PFSK-1 (cell line): ENCODE measurements at regions not wholly inside any gene's neighbourhood (a gene's known extent, or its start where the extent isn't known, plus 50 kb on each side); places are given as distances from the start of the nearest gene placed in this dataset.

Experiments
- FOXP2 ChIP-seq: optimal IDR thresholded peaks from 2 replicates; pipeline ENCODE3; 2011; ENCODE audit warnings: borderline replicate concordance, control low read depth, inconsistent platforms; ENCODE audit not compliant: insufficient read depth; ENCODE audit errors: extremely low read length, extremely low read depth
- POLR2AphosphoS5 ChIP-seq: IDR thresholded peaks from 2 replicates; pipeline ENCODE4 v1.6.1; 2012; ENCODE audit warnings: low read depth, mild to moderate bottlenecking, control low read depth, low read length, moderate library complexity
- SIN3A ChIP-seq: IDR thresholded peaks from 2 replicates; pipeline ENCODE4 v1.6.1; 2012; ENCODE audit warnings: mild to moderate bottlenecking, low read length, moderate library complexity, borderline replicate concordance; ENCODE audit not compliant: insufficient read depth
- TAF1 ChIP-seq: IDR thresholded peaks from 2 replicates; pipeline ENCODE4 v1.6.1; 2012; ENCODE audit warnings: low read length, control low read depth, borderline replicate concordance; ENCODE audit not compliant: insufficient read depth
- TF ChIP-seq, protein P1 (sequence below), 2 experiments: IDR thresholded peaks; 2 replicates each; pipeline versions ENCODE4 v1.6.1 to v1.8.0; 2011 to 2012; ENCODE audit warnings: low read depth in 2 of 2, low read length in 2 of 2, control low read depth in 1 of 2, inconsistent platforms in 1 of 2, mild to moderate bottlenecking in 1 of 2, moderate library complexity in 1 of 2; ENCODE audit not compliant: insufficient read depth in 1 of 2

DNA sequence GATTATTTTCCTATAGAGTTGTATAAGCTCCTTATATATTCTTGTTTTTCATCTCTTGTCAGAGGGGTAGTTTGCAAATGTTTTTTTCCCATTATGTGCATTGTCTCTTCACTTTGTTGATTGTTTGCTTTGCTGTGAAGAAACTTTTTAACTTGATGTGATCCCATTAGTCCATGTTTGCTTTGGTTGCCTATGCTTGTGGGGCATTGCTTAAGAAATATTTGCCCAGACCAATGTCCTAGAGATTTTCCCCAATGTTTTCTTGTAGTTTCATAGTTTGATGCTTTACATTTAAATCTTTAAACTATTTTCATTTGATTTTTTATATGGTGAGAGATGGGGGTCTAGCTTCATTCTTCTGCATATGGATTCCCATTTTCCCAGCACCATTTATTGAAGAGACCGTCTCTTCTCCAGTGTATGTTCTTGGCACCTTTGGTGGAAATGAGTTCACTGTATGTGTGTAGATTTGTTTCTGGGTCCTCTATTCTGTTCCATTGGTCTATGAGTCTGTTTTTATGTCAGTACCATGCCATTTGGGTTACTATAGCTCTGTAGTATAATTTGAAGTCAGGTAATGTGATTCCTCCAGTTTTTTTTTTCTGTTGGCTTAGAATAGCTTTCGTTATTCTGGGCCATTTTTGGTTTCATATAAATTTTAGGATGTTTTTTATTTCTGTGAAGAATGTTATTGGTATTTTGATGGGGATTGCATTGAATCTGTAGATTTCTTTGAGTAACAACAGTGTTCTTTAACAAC is 165.8 kb downstream of the ABCA8 start:
- no peak for TF ChIP-seq SIN3A

DNA sequence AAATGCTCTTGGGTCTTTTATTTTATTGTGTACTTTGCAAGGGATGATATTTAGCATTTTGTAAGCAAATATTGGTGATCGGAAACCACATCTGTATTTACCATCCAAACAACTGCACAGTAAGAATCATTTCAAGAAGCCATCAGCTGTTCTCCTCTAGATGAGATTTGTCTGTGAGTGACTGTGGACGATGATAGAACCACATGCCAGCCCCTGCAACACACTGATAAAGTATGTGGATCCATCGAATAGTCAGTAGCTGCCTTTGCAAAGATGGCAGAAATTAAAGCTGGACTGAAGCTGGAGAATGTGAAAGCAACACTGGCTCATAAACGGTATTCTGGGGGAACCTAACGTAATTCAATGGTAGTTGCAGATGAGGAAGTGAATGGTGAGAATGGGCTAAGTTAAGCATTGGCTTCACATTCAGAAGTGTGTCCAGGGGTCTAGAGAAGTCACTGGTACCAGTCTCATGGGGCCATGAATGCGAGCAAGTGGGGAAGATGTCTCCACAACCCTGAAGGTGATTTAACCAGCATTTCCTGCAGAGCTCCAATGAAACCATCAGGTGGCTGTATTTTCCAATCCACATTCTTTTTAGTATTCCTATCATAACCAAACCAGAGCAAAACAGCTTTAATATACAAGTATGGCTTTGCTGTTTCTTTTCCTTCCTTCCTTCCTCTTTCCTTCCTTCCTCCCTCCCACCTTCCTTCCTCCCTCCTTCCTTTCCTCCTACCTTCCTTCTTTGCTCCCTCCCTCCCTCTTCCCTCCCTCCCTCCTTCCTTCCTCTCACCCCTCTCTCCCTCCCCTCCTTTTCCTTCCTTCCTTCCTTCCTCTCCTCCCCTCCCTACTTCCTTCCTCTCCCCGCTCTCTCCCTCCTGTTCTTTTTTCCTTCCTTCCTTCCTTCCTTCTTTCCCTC is 169.4 kb downstream of the ABCA8 start:
- no peak for TF ChIP-seq TAF1

GRCh38 chr17:68784431-68784830 is 170.8 kb downstream of the ABCA8 start:
- TF ChIP-seq SIN3A (no peak), FOXP2 (no peak), TAF1 (no peak), POLR2AphosphoS5 (no peak)
- TF ChIP-seq, protein P1, sequence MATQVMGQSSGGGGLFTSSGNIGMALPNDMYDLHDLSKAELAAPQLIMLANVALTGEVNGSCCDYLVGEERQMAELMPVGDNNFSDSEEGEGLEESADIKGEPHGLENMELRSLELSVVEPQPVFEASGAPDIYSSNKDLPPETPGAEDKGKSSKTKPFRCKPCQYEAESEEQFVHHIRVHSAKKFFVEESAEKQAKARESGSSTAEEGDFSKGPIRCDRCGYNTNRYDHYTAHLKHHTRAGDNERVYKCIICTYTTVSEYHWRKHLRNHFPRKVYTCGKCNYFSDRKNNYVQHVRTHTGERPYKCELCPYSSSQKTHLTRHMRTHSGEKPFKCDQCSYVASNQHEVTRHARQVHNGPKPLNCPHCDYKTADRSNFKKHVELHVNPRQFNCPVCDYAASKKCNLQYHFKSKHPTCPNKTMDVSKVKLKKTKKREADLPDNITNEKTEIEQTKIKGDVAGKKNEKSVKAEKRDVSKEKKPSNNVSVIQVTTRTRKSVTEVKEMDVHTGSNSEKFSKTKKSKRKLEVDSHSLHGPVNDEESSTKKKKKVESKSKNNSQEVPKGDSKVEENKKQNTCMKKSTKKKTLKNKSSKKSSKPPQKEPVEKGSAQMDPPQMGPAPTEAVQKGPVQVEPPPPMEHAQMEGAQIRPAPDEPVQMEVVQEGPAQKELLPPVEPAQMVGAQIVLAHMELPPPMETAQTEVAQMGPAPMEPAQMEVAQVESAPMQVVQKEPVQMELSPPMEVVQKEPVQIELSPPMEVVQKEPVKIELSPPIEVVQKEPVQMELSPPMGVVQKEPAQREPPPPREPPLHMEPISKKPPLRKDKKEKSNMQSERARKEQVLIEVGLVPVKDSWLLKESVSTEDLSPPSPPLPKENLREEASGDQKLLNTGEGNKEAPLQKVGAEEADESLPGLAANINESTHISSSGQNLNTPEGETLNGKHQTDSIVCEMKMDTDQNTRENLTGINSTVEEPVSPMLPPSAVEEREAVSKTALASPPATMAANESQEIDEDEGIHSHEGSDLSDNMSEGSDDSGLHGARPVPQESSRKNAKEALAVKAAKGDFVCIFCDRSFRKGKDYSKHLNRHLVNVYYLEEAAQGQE (IDR thresholded peaks at IDR 0.05; ENCODE audit: insufficient read depth in 1 of 2, low read depth in 2 of 2, low read length in 2 of 2) = no peak

DNA sequence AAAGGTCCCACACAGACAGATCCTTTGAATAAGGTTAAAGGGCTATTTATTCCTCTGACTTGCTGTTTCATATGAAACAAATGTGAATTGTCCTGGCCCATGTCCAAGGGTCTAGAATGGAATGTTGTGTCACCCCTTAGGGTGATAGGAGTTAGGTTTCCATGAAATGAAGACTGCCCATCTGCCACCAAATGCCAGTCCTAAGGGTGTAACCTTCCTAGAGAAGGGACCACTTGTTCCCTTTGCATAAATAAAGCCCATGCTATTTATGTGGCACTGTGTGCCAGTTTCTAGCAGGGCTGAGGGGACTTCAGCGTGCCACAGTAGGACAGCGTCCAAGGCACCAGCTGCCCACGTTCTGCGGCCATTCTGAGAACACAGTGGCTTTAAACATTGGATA is 171.3 kb downstream of the ABCA8 start:
- no peak for TF ChIP-seq SIN3A

DNA sequence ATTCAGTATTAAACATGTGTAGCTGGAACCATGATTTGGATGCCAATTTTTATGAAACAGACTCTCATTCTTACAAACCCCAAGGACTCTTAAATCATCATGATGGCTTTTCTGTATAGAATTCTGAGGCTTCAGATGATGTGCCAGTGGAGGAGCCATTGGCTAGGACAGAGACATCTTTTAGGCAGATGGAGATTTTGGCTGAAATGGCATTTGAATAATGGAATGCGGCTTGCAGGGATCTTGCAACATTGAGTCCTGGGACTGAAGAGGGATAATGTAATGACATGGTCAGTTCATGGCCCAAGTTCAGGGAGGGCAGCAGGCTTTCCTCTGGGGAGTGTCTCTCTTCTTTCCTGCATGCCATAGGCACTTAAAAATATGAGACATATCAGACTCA is 172.4 kb downstream of the ABCA8 start:
- no peak for TF ChIP-seq POLR2AphosphoS5
- TF ChIP-seq, protein P1 (IDR thresholded peaks at IDR 0.05; ENCODE audit: insufficient read depth in 1 of 2, low read depth in 2 of 2, low read length in 2 of 2) = no peak

DNA sequence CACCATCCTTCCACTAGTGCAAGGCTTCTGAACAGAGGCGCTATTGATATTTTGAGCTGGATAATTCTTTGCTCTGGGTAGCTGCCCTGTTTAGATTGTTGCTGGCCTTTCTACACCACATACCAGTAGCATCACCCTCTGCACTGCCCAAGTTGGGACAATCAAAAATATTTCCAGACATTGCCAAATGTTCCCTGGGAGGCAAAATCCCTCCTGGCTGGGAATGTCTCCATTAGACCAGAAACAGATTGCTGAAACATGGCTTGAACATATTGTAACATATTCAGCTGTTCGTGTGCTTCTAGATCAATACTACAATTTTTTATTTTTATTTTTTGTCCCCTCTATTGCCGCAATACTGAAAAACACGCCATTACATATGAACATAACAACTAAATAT is 174.6 kb downstream of the ABCA8 start:
- TF ChIP-seq SIN3A (no peak), TAF1 (no peak), POLR2AphosphoS5 (no peak), FOXP2 (no peak)
- TF ChIP-seq, protein P1 (IDR thresholded peaks at IDR 0.05; ENCODE audit: insufficient read depth in 1 of 2, low read depth in 2 of 2, low read length in 2 of 2) = no peak

- TF ChIP-seq POLR2AphosphoS5 (no peak), SIN3A (no peak), FOXP2 (no peak), TAF1 (no peak)
- TF ChIP-seq, protein P1 (IDR thresholded peaks at IDR 0.05; ENCODE audit: insufficient read depth in 1 of 2, low read depth in 2 of 2, low read length in 2 of 2) = no peak
Measured at GRCh38 chr17:68778726-68779125, 176.5 kb downstream of the ABCA8 start.
